ENCODE measurements at regions not wholly inside any gene's neighbourhood (a gene's known extent, or its start where the extent isn't known, plus 50 kb on each side); places are given as distances from the start of the nearest gene placed in this dataset.

GRCh38 chr2:129336276-129336675 lies 643.2 kb upstream of the RAB6C start:
- ATAC-seq: no peak
- Histone ChIP-seq H3K36me3 (replicated peaks in 1 of 2; ENCODE audit: insufficient read depth in 1 of 2, low read depth in 2 of 2) (no peaks in the 10 kb centered on the region), H3K4me3 (no peak overlapping the region), H3K4me1 (no peaks in the 10 kb centered on the region), H3K27me3 (no peaks in the 10 kb centered on the region), H3K9me3 (no peaks in the 10 kb centered on the region), H3K27ac (no peak overlapping the region)
- intact Hi-C loops (cut with DNase I): no loop called here
- TF ChIP-seq, protein P1, sequence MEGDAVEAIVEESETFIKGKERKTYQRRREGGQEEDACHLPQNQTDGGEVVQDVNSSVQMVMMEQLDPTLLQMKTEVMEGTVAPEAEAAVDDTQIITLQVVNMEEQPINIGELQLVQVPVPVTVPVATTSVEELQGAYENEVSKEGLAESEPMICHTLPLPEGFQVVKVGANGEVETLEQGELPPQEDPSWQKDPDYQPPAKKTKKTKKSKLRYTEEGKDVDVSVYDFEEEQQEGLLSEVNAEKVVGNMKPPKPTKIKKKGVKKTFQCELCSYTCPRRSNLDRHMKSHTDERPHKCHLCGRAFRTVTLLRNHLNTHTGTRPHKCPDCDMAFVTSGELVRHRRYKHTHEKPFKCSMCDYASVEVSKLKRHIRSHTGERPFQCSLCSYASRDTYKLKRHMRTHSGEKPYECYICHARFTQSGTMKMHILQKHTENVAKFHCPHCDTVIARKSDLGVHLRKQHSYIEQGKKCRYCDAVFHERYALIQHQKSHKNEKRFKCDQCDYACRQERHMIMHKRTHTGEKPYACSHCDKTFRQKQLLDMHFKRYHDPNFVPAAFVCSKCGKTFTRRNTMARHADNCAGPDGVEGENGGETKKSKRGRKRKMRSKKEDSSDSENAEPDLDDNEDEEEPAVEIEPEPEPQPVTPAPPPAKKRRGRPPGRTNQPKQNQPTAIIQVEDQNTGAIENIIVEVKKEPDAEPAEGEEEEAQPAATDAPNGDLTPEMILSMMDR (IDR thresholded peaks at IDR 0.05): no peak
- no peak for TF ChIP-seq POLR2A (IDR thresholded peaks at IDR 0.05)
- DNase-seq: no peak
- WGBS, 2 donors: 91 to 100% methylated on average over 1 of the region's 1 CpG

GRCh38 chr2:129337076-129337475 lies 642.4 kb upstream of the RAB6C start:
- H3K4me1 ChIP-seq: no peaks in the 10 kb centered on the region
- intact Hi-C loops (cut with DNase I): no loop called here
- ATAC-seq (no peak), DNase-seq (no peak)
- no peaks in the 10 kb centered on the region for H3K9me3 ChIP-seq
- no peaks in the 10 kb centered on the region for H3K36me3 ChIP-seq (replicated peaks in 1 of 2; ENCODE audit: insufficient read depth in 1 of 2, low read depth in 2 of 2)
- no peak overlapping the region for H3K27ac ChIP-seq
- WGBS, 2 donors: 78 to 86% methylated on average over 6 of the region's 6 CpGs
- TF ChIP-seq, protein P1 (IDR thresholded peaks at IDR 0.05): no peak
- no peak for TF ChIP-seq POLR2A (IDR thresholded peaks at IDR 0.05)
- no peak overlapping the region for H3K4me3 ChIP-seq
- no peaks in the 10 kb centered on the region for H3K27me3 ChIP-seq

GRCh38 chr2:129345540-129345939 lies 633.9 kb upstream of the RAB6C start:
- H3K27me3 ChIP-seq: no peaks in the 10 kb centered on the region
- no peaks in the 10 kb centered on the region for H3K9me3 ChIP-seq
- no peak overlapping the region for H3K27ac ChIP-seq
- H3K36me3 ChIP-seq (replicated peaks in 1 of 2; ENCODE audit: insufficient read depth in 1 of 2, low read depth in 2 of 2): no peaks in the 10 kb centered on the region
- DNase-seq (no peak), ATAC-seq (no peak)
- no peak for TF ChIP-seq POLR2A (IDR thresholded peaks at IDR 0.05)
- TF ChIP-seq, protein P1 (IDR thresholded peaks at IDR 0.05): no peak
- no peaks in the 10 kb centered on the region for H3K4me1 ChIP-seq
- 85 to 97% methylated on average over 1 of the region's 1 CpG for WGBS, 2 donors
- intact Hi-C loops (cut with DNase I): no loop called here
- H3K4me3 ChIP-seq: no peak overlapping the region

- H3K9me3 ChIP-seq: no peaks in the 10 kb centered on the region
Measured at GRCh38 chr2:129347486-129348217, 631.8 kb upstream of the RAB6C start.

More at GRCh38 chr2:129347486-129348217, 631.8 kb upstream of the RAB6C start:
- no peak overlapping the region for H3K27ac ChIP-seq
- ATAC-seq (no peak), DNase-seq (peak in 1 of 4 donors; percentile 46)
- no peaks in the 10 kb centered on the region for H3K36me3 ChIP-seq (replicated peaks in 1 of 2; ENCODE audit: insufficient read depth in 1 of 2, low read depth in 2 of 2)
- TF ChIP-seq POLR2A (IDR thresholded peaks at IDR 0.05): no peak
- TF ChIP-seq, protein P1 (IDR thresholded peaks at IDR 0.05): no peak
- no peak overlapping the region for H3K4me3 ChIP-seq
- no peaks in the 10 kb centered on the region for H3K4me1 ChIP-seq
- WGBS, 2 donors: 55 to 63% methylated on average over 11 of the region's 11 CpGs
- intact Hi-C loops (cut with DNase I): no loop called here
- H3K27me3 ChIP-seq: no peaks in the 10 kb centered on the region
